Osteoblast (primary cell): ENCODE measurements at regions not wholly inside any gene's neighbourhood (a gene's known extent, or its start where the extent isn't known, plus 50 kb on each side); places are given as distances from the start of the nearest gene placed in this dataset.

ENCODE experiments used
- DNase-seq: peaks from one replicate; pipeline ENCODE4 v3.0.0; 2011; ENCODE audit warnings: low spot score, mixed read lengths; ENCODE audit not compliant: insufficient read length; ENCODE audit errors: missing footprints
- H2AFZ ChIP-seq: 2 replicates; pipeline ENCODE4 v1.6.0; 2011; ENCODE audit warnings: mild to moderate bottlenecking, low read length
- H3K27ac ChIP-seq: 2 replicates; pipeline ENCODE4 v1.5.1; 2011; ENCODE audit warnings: mild to moderate bottlenecking, low read depth, low read length, moderate library complexity
- H3K27me3 ChIP-seq: 2 replicates; pipeline ENCODE4 v1.6.0; 2012; ENCODE audit warnings: mild to moderate bottlenecking, control low read depth, inconsistent platforms, low read length, moderate library complexity; ENCODE audit not compliant: insufficient read depth
- H3K36me3 ChIP-seq: 2 replicates; pipeline ENCODE4 v1.5.1; 2011; ENCODE audit warnings: mild to moderate bottlenecking, low read length, control low read depth, moderate library complexity; ENCODE audit not compliant: insufficient read depth
- H3K4me1 ChIP-seq: 2 replicates; pipeline ENCODE4 v1.5.1; 2011; ENCODE audit warnings: mild to moderate bottlenecking, low read length, control low read depth, moderate library complexity; ENCODE audit not compliant: insufficient read depth
- H3K4me2 ChIP-seq: 2 replicates; pipeline ENCODE4 v1.6.0; 2011; ENCODE audit warnings: mild to moderate bottlenecking, low read length; ENCODE audit not compliant: insufficient read depth
- H3K4me3 ChIP-seq: fragments of 200-600 bp; sonication (generic); 3 replicates; pipeline ENCODE4 v1.5.1; 2012; ENCODE audit warnings: mild to moderate bottlenecking, low read length, inconsistent platforms; ENCODE audit not compliant: insufficient read depth
- H3K79me2 ChIP-seq: 2 replicates; pipeline ENCODE4 v1.6.0; 2012; ENCODE audit warnings: mild to moderate bottlenecking, low read length, control low read depth, inconsistent platforms; ENCODE audit not compliant: insufficient read depth
- H3K9me3 ChIP-seq: 2 replicates; pipeline ENCODE4 v1.5.1; 2011; ENCODE audit warnings: low read depth, low read length, control low read depth
- H4K20me1 ChIP-seq: 2 replicates; pipeline ENCODE4 v1.6.0; 2012; ENCODE audit warnings: mild to moderate bottlenecking, low read length, control low read depth; ENCODE audit not compliant: insufficient read depth
- CTCF ChIP-seq: IDR thresholded peaks from 2 replicates; pipeline ENCODE4 v1.5.1; 2011; ENCODE audit warnings: mild to moderate bottlenecking, low read depth, low read length, moderate library complexity; ENCODE audit errors: extremely low read depth

GRCh38 chr6:19261642-19262041 is 575.5 kb upstream of the ID4 start:
- Histone ChIP-seq H4K20me1 (no peaks in the 10 kb centered on the region), H3K27ac (no peak overlapping the region), H3K27me3 (no peaks in the 10 kb centered on the region), H3K4me3 (no peak overlapping the region), H3K79me2 (no peaks in the 10 kb centered on the region), H2AFZ (no peak overlapping the region), H3K36me3 (no peaks in the 10 kb centered on the region), H3K9me3 (no peaks in the 10 kb centered on the region), H3K4me2 (no peak overlapping the region), H3K4me1 (no peaks in the 10 kb centered on the region)
- TF ChIP-seq CTCF, result no peak
- no peak for DNase-seq

- H3K79me2 ChIP-seq, result no peaks in the 10 kb centered on the region
- no peaks in the 10 kb centered on the region for H3K36me3 ChIP-seq
- no peak for DNase-seq
- H2AFZ ChIP-seq, result no peak overlapping the region
- no peak overlapping the region for H3K4me2 ChIP-seq
- H3K4me1 ChIP-seq, result no peaks in the 10 kb centered on the region
- TF ChIP-seq CTCF, result no peak
- H3K27me3 ChIP-seq, result no peaks in the 10 kb centered on the region
- no peak overlapping the region for H3K4me3 ChIP-seq
- H4K20me1 ChIP-seq, result no peaks in the 10 kb centered on the region
- H3K27ac ChIP-seq, result no peak overlapping the region
- H3K9me3 ChIP-seq, result no peaks in the 10 kb centered on the region
Observed at GRCh38 chr6:19268117-19268516, 569.1 kb upstream of the ID4 start.

GRCh38 chr6:19268718-19269117 is 568.5 kb upstream of the ID4 start:
- DNase-seq, result no peak
- Histone ChIP-seq H3K4me3 (no peak overlapping the region), H2AFZ (no peak overlapping the region), H3K36me3 (no peaks in the 10 kb centered on the region), H4K20me1 (no peaks in the 10 kb centered on the region), H3K9me3 (no peaks in the 10 kb centered on the region), H3K4me1 (no peaks in the 10 kb centered on the region), H3K27me3 (no peaks in the 10 kb centered on the region), H3K27ac (no peak overlapping the region), H3K79me2 (no peaks in the 10 kb centered on the region), H3K4me2 (no peak overlapping the region)
- TF ChIP-seq CTCF, result no peak

GRCh38 chr6:19269341-19269898 is 567.8 kb upstream of the ID4 start:
- no peaks in the 10 kb centered on the region for H3K36me3 ChIP-seq
- no peak for DNase-seq

More at GRCh38 chr6:19269341-19269898, 567.8 kb upstream of the ID4 start:
- H3K4me3 ChIP-seq, result no peak overlapping the region
- H3K27ac ChIP-seq, result no peak overlapping the region
- H3K79me2 ChIP-seq, result no peaks in the 10 kb centered on the region
- H3K4me1 ChIP-seq, result no peaks in the 10 kb centered on the region
- no peaks in the 10 kb centered on the region for H4K20me1 ChIP-seq
- no peak overlapping the region for H3K4me2 ChIP-seq
- H3K27me3 ChIP-seq, result no peaks in the 10 kb centered on the region
- no peak overlapping the region for H2AFZ ChIP-seq
- no peaks in the 10 kb centered on the region for H3K9me3 ChIP-seq
- no peak for TF ChIP-seq CTCF
